ENCODE measurements at regions not wholly inside any gene's neighbourhood (a gene's known extent, or its start where the extent isn't known, plus 50 kb on each side); places are given as distances from the start of the nearest gene placed in this dataset.

GRCh38 chr11:127598476-127598875 is 597.9 kb upstream of the KIRREL3 start:
- Histone ChIP-seq H2AFZ (ENCODE audit: low read length) (no peak overlapping the region), H4K20me1 (ENCODE audit: insufficient read depth, low read depth, low read length) (no peaks in the 10 kb centered on the region), H3K27me3 (ENCODE audit: low read length) (no peaks in the 10 kb centered on the region), H3K79me2 (ENCODE audit: low read length) (no peaks in the 10 kb centered on the region), H3K9ac (ENCODE audit: low read length) (no peak overlapping the region), H3K4me2 (ENCODE audit: low read depth, low read length, poor library complexity, severe bottlenecking) (no peak overlapping the region), H3K9me2 (replicated peaks; ENCODE audit: insufficient read depth, low read length) (no peaks in the 10 kb centered on the region), H3K4me1 (ENCODE audit: low read length) (no peaks in the 10 kb centered on the region), H3K9me3 (ENCODE audit: low read length) (no peaks in the 10 kb centered on the region), H3K4me3 (ENCODE audit: low read length) (no peak overlapping the region), H3K27ac (ENCODE audit: low read length) (no peak overlapping the region), H3K36me3 (ENCODE audit: insufficient read depth, low read length) (no peaks in the 10 kb centered on the region)
- DNase-seq, result no peak

- Histone ChIP-seq H2AFZ (ENCODE audit: low read length) (no peak overlapping the region), H3K9me2 (replicated peaks; ENCODE audit: insufficient read depth, low read length) (no peaks in the 10 kb centered on the region), H3K4me3 (ENCODE audit: low read length) (no peak overlapping the region), H3K4me1 (ENCODE audit: low read length) (no peaks in the 10 kb centered on the region), H3K9me3 (ENCODE audit: low read length) (no peaks in the 10 kb centered on the region), H4K20me1 (ENCODE audit: insufficient read depth, low read depth, low read length) (no peaks in the 10 kb centered on the region), H3K27me3 (ENCODE audit: low read length) (no peaks in the 10 kb centered on the region), H3K27ac (ENCODE audit: low read length) (no peak overlapping the region), H3K4me2 (ENCODE audit: low read depth, low read length, poor library complexity, severe bottlenecking) (no peak overlapping the region), H3K36me3 (ENCODE audit: insufficient read depth, low read length) (no peaks in the 10 kb centered on the region), H3K9ac (ENCODE audit: low read length) (no peak overlapping the region), H3K79me2 (ENCODE audit: low read length) (no peaks in the 10 kb centered on the region)
- no peak for DNase-seq
Observed at GRCh38 chr11:127596433-127596832, 595.9 kb upstream of the KIRREL3 start.

GRCh38 chr11:127592371-127592770 is 591.8 kb upstream of the KIRREL3 start:
- H3K79me2 ChIP-seq (ENCODE audit: low read length), result no peaks in the 10 kb centered on the region
- H3K4me1 ChIP-seq (ENCODE audit: low read length), result no peaks in the 10 kb centered on the region
- no peak overlapping the region for H3K27ac ChIP-seq (ENCODE audit: low read length)
- H3K4me3 ChIP-seq (ENCODE audit: low read length), result no peak overlapping the region
- H2AFZ ChIP-seq (ENCODE audit: low read length), result no peak overlapping the region
- no peaks in the 10 kb centered on the region for H3K27me3 ChIP-seq (ENCODE audit: low read length)
- H3K9me2 ChIP-seq (replicated peaks; ENCODE audit: insufficient read depth, low read length), result no peaks in the 10 kb centered on the region
- no peak overlapping the region for H3K4me2 ChIP-seq (ENCODE audit: low read depth, low read length, poor library complexity, severe bottlenecking)
- H4K20me1 ChIP-seq (ENCODE audit: insufficient read depth, low read depth, low read length), result no peaks in the 10 kb centered on the region
- no peak for DNase-seq
- no peak overlapping the region for H3K9ac ChIP-seq (ENCODE audit: low read length)
- no peaks in the 10 kb centered on the region for H3K9me3 ChIP-seq (ENCODE audit: low read length)
- no peaks in the 10 kb centered on the region for H3K36me3 ChIP-seq (ENCODE audit: insufficient read depth, low read length)

- no peaks in the 10 kb centered on the region for H3K27me3 ChIP-seq (ENCODE audit: low read length)
- no peak overlapping the region for H2AFZ ChIP-seq (ENCODE audit: low read length)
- no peak overlapping the region for H3K9ac ChIP-seq (ENCODE audit: low read length)
- no peak overlapping the region for H3K4me2 ChIP-seq (ENCODE audit: low read depth, low read length, poor library complexity, severe bottlenecking)
- H3K4me1 ChIP-seq (ENCODE audit: low read length), result no peaks in the 10 kb centered on the region
- no peaks in the 10 kb centered on the region for H4K20me1 ChIP-seq (ENCODE audit: insufficient read depth, low read depth, low read length)
- no peak overlapping the region for H3K4me3 ChIP-seq (ENCODE audit: low read length)
- H3K27ac ChIP-seq (ENCODE audit: low read length), result no peak overlapping the region
- H3K36me3 ChIP-seq (ENCODE audit: insufficient read depth, low read length), result no peaks in the 10 kb centered on the region
- no peaks in the 10 kb centered on the region for H3K9me2 ChIP-seq (replicated peaks; ENCODE audit: insufficient read depth, low read length)
- no peaks in the 10 kb centered on the region for H3K9me3 ChIP-seq (ENCODE audit: low read length)
- H3K79me2 ChIP-seq (ENCODE audit: low read length), result no peaks in the 10 kb centered on the region
- DNase-seq, result no peak
Observed at GRCh38 chr11:127590314-127590713, 589.7 kb upstream of the KIRREL3 start.

- H3K36me3 ChIP-seq (ENCODE audit: insufficient read depth, low read length), result no peaks in the 10 kb centered on the region
- H3K27me3 ChIP-seq (ENCODE audit: low read length), result no peaks in the 10 kb centered on the region
- no peak overlapping the region for H3K27ac ChIP-seq (ENCODE audit: low read length)
- no peaks in the 10 kb centered on the region for H3K9me3 ChIP-seq (ENCODE audit: low read length)
- H3K4me1 ChIP-seq (ENCODE audit: low read length), result no peaks in the 10 kb centered on the region
- H3K9me2 ChIP-seq (replicated peaks; ENCODE audit: insufficient read depth, low read length), result no peaks in the 10 kb centered on the region
- no peak overlapping the region for H3K9ac ChIP-seq (ENCODE audit: low read length)
- no peak overlapping the region for H3K4me2 ChIP-seq (ENCODE audit: low read depth, low read length, poor library complexity, severe bottlenecking)
- H2AFZ ChIP-seq (ENCODE audit: low read length), result no peak overlapping the region
- DNase-seq, result no peak
- H3K79me2 ChIP-seq (ENCODE audit: low read length), result no peaks in the 10 kb centered on the region
- no peaks in the 10 kb centered on the region for H4K20me1 ChIP-seq (ENCODE audit: insufficient read depth, low read depth, low read length)
- no peak overlapping the region for H3K4me3 ChIP-seq (ENCODE audit: low read length)
Observed at GRCh38 chr11:127588431-127588830, 587.9 kb upstream of the KIRREL3 start.

GRCh38 chr11:127587511-127587910 is 586.9 kb upstream of the KIRREL3 start:
- no peaks in the 10 kb centered on the region for H4K20me1 ChIP-seq (ENCODE audit: insufficient read depth, low read depth, low read length)
- H3K9me3 ChIP-seq (ENCODE audit: low read length), result no peaks in the 10 kb centered on the region
- H3K79me2 ChIP-seq (ENCODE audit: low read length), result no peaks in the 10 kb centered on the region
- no peak overlapping the region for H3K4me2 ChIP-seq (ENCODE audit: low read depth, low read length, poor library complexity, severe bottlenecking)
- no peak overlapping the region for H3K4me3 ChIP-seq (ENCODE audit: low read length)
- H3K9ac ChIP-seq (ENCODE audit: low read length), result no peak overlapping the region
- H2AFZ ChIP-seq (ENCODE audit: low read length), result no peak overlapping the region
- DNase-seq, result no peak
- no peak overlapping the region for H3K27ac ChIP-seq (ENCODE audit: low read length)
- H3K4me1 ChIP-seq (ENCODE audit: low read length), result no peaks in the 10 kb centered on the region
- no peaks in the 10 kb centered on the region for H3K9me2 ChIP-seq (replicated peaks; ENCODE audit: insufficient read depth, low read length)
- H3K27me3 ChIP-seq (ENCODE audit: low read length), result no peaks in the 10 kb centered on the region
- H3K36me3 ChIP-seq (ENCODE audit: insufficient read depth, low read length), result no peaks in the 10 kb centered on the region

GRCh38 chr11:127576210-127576609 is 575.6 kb upstream of the KIRREL3 start:
- no peaks in the 10 kb centered on the region for H3K27me3 ChIP-seq (ENCODE audit: low read length)

GRCh38 chr11:127574478-127574877 is 573.9 kb upstream of the KIRREL3 start:
- DNase-seq, result no peak
- Histone ChIP-seq H3K9me3 (ENCODE audit: low read length) (no peaks in the 10 kb centered on the region), H3K9ac (ENCODE audit: low read length) (no peak overlapping the region), H3K9me2 (replicated peaks; ENCODE audit: insufficient read depth, low read length) (no peaks in the 10 kb centered on the region), H3K79me2 (ENCODE audit: low read length) (no peaks in the 10 kb centered on the region), H3K4me1 (ENCODE audit: low read length) (no peaks in the 10 kb centered on the region), H3K4me2 (ENCODE audit: low read depth, low read length, poor library complexity, severe bottlenecking) (no peak overlapping the region), H3K27ac (ENCODE audit: low read length) (no peak overlapping the region), H4K20me1 (ENCODE audit: insufficient read depth, low read depth, low read length) (no peaks in the 10 kb centered on the region), H3K4me3 (ENCODE audit: low read length) (no peak overlapping the region), H3K27me3 (ENCODE audit: low read length) (no peaks in the 10 kb centered on the region), H2AFZ (ENCODE audit: low read length) (no peak overlapping the region), H3K36me3 (ENCODE audit: insufficient read depth, low read length) (no peaks in the 10 kb centered on the region)

More at GRCh38 chr11:127576210-127576609, 575.6 kb upstream of the KIRREL3 start:
- H3K9ac ChIP-seq (ENCODE audit: low read length), result no peak overlapping the region
- H3K4me1 ChIP-seq (ENCODE audit: low read length), result no peaks in the 10 kb centered on the region
- H3K4me2 ChIP-seq (ENCODE audit: low read depth, low read length, poor library complexity, severe bottlenecking), result no peak overlapping the region
- no peak overlapping the region for H3K4me3 ChIP-seq (ENCODE audit: low read length)
- no peaks in the 10 kb centered on the region for H4K20me1 ChIP-seq (ENCODE audit: insufficient read depth, low read depth, low read length)
- H3K27ac ChIP-seq (ENCODE audit: low read length), result no peak overlapping the region
- H3K9me3 ChIP-seq (ENCODE audit: low read length), result no peaks in the 10 kb centered on the region
- DNase-seq, result no peak
- no peaks in the 10 kb centered on the region for H3K79me2 ChIP-seq (ENCODE audit: low read length)
- H3K9me2 ChIP-seq (replicated peaks; ENCODE audit: insufficient read depth, low read length), result no peaks in the 10 kb centered on the region
- no peaks in the 10 kb centered on the region for H3K36me3 ChIP-seq (ENCODE audit: insufficient read depth, low read length)
- H2AFZ ChIP-seq (ENCODE audit: low read length), result no peak overlapping the region

GRCh38 chr11:127568891-127569290 is 568.3 kb upstream of the KIRREL3 start:
- no peaks in the 10 kb centered on the region for H3K9me3 ChIP-seq (ENCODE audit: low read length)
- H3K9me2 ChIP-seq (replicated peaks; ENCODE audit: insufficient read depth, low read length), result no peaks in the 10 kb centered on the region
- H2AFZ ChIP-seq (ENCODE audit: low read length), result no peak overlapping the region
- H3K4me2 ChIP-seq (ENCODE audit: low read depth, low read length, poor library complexity, severe bottlenecking), result no peak overlapping the region
- no peaks in the 10 kb centered on the region for H3K36me3 ChIP-seq (ENCODE audit: insufficient read depth, low read length)
- H3K9ac ChIP-seq (ENCODE audit: low read length), result no peak overlapping the region
- DNase-seq, result no peak
- H4K20me1 ChIP-seq (ENCODE audit: insufficient read depth, low read depth, low read length), result no peaks in the 10 kb centered on the region
- H3K27me3 ChIP-seq (ENCODE audit: low read length), result no peaks in the 10 kb centered on the region
- H3K4me1 ChIP-seq (ENCODE audit: low read length), result no peaks in the 10 kb centered on the region
- H3K27ac ChIP-seq (ENCODE audit: low read length), result no peak overlapping the region
- no peak overlapping the region for H3K4me3 ChIP-seq (ENCODE audit: low read length)
- no peaks in the 10 kb centered on the region for H3K79me2 ChIP-seq (ENCODE audit: low read length)

All from Karpas-422 (cell line).